Cardiac fibroblast (primary cell): ENCODE measurements at regions not wholly inside any gene's neighbourhood (a gene's known extent, or its start where the extent isn't known, plus 50 kb on each side); places are given as distances from the start of the nearest gene placed in this dataset.
"Not testable (repeated sequence)": the region's sequence is repeated elsewhere in the genome, so short reads cannot be mapped to it uniquely, and the experiment has no call there.

Experiments used
- DNase-seq, 2 donors: peaks; one replicate each; pipeline versions ENCODE4 v3.0.0 to v3.0.0-alpha.2; 2010; ENCODE audit warnings: low read depth in 2 of 2
- H3K4me3 ChIP-seq, 2 donors: replicated peaks in 1 of 2; 1 replicate in 1 of 2; 2 replicates in 1 of 2; pipeline ENCODE4 v1.5.1; 2011; ENCODE audit warnings: low read depth in 2 of 2, low read length in 2 of 2, mild to moderate bottlenecking in 2 of 2, moderate library complexity in 1 of 2
- CTCF ChIP-seq: IDR thresholded peaks from one replicate; pipeline ENCODE4 v1.5.1; 2011; ENCODE audit warnings: low read depth, mild to moderate bottlenecking, low read length, inconsistent platforms

GRCh38 chrY:10958122-10958521 is 1430.4 kb downstream of the TSPY10 start:
- not testable (repeated sequence) for DNase-seq, H3K4me3 ChIP-seq

- no peak for TF ChIP-seq CTCF
Observed at GRCh38 chrY:10973422-10973821, 1445.7 kb downstream of the TSPY10 start.

GRCh38 chrY:10986655-10987054 is 1459.0 kb downstream of the TSPY10 start:
- TF ChIP-seq CTCF: no peak
- DNase-seq: no peak
- no peak overlapping the region for H3K4me3 ChIP-seq

More at GRCh38 chrY:10973422-10973821, 1445.7 kb downstream of the TSPY10 start:
- no peak overlapping the region for H3K4me3 ChIP-seq
- no peak for DNase-seq

- no peak for TF ChIP-seq CTCF
- no peak for DNase-seq
- no peak overlapping the region for H3K4me3 ChIP-seq
Observed at GRCh38 chrY:10987626-10988025, 1459.9 kb downstream of the TSPY10 start.

- TF ChIP-seq CTCF: no peak
- no peak for DNase-seq
- no peak overlapping the region for H3K4me3 ChIP-seq
Observed at GRCh38 chrY:10993955-10994354, 1466.3 kb downstream of the TSPY10 start.

GRCh38 chrY:10999715-11000114 is 1472.0 kb downstream of the TSPY10 start:
- H3K4me3 ChIP-seq, DNase-seq: not testable (repeated sequence)

GRCh38 chrY:11014229-11014628 is 1486.5 kb downstream of the TSPY10 start:
- H3K4me3 ChIP-seq, DNase-seq: not testable (repeated sequence)

GRCh38 chrY:11022734-11023133 is 1495.1 kb downstream of the TSPY10 start:
- DNase-seq: no peak
- TF ChIP-seq CTCF: no peak
- H3K4me3 ChIP-seq: no peak overlapping the region

GRCh38 chrY:11044234-11044883 is 1516.7 kb downstream of the TSPY10 start:
- DNase-seq: no peak
- H3K4me3 ChIP-seq: no peak overlapping the region
- TF ChIP-seq CTCF: no peak
